GM21723 (cell line): ENCODE measurements at regions not wholly inside any gene's neighbourhood (a gene's known extent, or its start where the extent isn't known, plus 50 kb on each side); places are given as distances from the start of the nearest gene placed in this dataset.
"Not testable (repeated sequence)": the region's sequence is repeated elsewhere in the genome, so short reads cannot be mapped to it uniquely, and the experiment has no call there.

Experiments used
- ATAC-seq: cut with Tn5 transposase; IDR thresholded peaks from one replicate; pipeline ENCODE4 v1.9.1; 2021; ENCODE audit warnings: mild to moderate bottlenecking, moderate library complexity; ENCODE audit not compliant: unreplicated experiment

DNA sequence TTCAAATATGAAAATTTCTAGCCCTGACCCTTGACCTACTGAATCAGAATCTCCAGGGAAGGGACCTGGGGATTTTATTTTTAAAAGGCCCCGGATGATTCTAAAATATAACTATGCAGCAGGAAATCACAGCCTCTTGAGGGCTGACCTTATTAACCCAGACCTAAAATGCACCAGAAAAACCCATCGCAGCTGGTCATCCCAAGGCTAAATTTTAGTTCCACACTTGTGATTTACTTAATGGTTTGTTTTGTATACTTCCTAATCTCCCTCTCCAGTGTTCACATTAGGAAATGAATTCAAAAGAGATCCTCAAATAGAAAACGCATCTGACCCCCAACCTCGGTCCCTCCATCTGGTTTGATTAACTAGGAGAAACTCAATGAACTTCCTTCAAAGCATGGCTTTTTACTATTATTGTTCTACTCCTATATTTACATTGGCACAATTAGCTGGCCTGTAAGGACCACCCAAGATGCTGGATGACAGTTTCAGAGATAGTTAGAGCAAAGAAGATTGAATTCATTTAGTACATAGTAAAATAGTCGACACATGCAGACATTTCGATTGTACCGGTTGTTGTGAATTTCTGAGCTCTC lies 147.8 kb upstream of the MED14 start:
- ATAC-seq = no peak

DNA sequence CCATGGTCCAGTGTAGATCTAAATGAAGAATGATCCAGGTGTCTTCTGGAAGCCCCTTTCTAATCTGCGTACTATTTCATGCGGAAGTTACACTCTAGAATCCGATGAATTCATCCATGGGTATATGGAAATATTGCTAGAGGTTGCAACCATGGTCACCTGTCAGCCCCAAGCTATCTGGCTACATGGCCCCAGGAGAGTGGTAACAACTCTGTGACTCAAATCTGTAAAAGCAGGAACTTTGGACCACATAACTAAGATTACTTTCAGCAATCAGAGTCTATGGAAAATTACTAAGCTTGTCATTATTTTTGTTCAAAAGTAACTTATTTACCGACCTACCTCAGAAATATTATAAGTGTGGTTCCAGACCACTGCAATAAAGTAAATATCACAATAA lies 150.6 kb upstream of the MED14 start:
- ATAC-seq = no peak

DNA sequence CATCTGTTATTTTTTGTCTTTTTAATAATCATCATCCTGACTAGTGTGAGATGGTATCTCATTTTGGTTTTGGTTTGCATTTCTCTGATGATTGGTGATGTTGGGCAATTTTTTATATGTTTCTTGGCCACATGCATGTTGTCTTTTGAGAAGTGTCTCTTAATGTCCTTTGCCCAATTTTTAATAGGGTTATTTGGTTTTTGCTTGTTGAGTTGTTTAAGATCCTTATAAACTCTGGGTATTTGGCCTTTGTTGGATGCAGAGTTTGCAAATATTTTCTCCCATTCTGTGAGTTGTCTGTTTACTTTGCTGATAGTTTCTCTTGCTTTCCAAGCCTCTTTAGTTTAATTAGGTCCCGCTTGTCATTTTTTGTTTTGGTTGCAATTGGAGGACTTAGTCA lies 152.1 kb upstream of the MED14 start:
- no peak for ATAC-seq

DNA sequence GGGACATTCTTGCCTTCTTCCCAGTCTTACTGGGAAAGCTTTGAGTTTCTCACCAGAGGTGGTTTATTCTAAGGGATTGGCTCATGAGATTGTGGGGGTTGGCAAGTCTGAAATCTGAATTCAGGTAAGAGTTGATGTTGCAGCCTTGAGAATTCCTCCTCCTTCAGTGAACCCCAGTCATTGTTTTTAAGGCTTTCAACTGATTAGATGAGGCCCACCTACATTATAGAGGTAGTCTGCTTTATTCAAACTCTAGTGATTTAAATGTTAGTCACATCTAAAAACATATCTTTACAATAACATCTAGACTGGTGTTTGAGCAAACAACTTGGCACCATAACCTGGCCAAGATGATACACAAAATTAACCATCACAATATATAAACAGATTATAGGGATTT lies 156.5 kb upstream of the MED14 start:
- ATAC-seq = no peak

DNA sequence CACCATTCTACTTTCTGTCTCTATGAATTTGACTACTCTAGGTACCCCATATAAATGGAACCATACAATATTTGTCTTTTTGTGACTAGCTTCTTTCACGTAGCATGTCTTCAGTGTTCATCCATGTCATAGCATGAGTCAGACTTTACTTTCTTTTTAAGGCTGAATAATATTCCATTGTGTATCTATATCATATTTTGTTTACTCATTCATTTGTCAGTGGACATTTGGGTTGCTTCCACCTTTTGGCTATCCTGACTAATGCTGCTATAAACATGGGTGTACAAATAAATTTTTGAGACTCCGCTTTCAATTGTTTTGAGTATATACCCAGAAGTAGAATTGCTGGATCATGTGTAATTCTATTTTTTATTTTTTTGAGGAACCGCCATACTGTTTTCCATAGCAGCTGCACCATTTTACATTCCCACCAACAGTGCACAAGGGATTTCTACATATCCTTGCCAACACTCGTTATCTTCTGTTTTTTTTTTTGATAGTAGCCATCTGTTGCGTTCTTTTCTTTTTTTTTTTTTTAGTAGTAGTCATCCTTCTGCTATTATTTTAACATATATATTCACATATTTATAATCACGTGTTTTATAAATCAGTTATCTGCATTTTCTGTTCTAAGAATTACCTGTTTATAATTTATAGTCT lies 158.0 kb upstream of the MED14 start:
- no peak for ATAC-seq

DNA sequence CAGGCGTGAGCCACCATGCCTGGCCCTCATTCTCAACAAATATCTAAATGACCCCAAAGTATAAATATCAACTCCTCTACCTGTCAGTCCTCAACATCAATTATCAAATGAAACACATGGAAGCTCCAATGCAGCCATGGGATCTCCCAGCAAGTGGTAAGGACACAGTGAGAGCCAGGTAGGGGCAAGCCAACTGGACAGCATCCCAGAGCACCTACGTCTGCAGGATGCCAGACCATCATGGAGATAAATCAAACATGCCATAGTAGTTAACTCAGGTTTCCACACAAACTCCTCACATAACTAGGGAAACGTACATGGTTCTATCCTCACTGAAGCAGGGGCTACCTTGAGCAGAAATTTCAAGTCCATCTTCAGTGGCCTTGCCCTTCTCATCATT lies 159.9 kb upstream of the MED14 start:
- no peak for ATAC-seq

DNA sequence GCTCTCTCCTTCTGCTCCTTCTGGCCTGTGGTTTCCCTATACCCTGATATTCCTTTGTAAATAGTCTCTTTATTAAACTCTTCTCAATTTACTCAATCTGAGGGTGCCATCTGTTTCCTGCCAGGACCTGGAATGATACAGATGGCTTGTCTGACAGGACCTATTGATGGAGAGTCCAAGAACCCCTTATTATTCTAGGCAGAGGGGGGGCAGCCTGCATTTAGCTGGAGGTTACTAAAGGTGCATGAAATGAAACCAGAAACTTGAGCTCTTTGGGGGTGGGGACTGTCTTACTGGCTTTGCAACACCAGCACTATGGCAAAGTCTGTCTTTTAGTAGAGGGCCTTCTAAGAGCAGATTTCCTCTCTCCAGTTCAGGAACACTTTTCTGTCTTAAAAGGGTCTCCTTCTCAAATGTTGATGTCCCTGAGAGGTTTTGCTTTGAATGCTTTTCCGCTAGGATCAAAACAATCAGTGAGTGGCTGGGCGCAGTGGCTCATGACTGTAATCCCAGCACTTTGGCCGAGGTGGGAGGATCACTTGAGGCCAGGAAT lies 162.5 kb upstream of the MED14 start:
- ATAC-seq = no peak

DNA sequence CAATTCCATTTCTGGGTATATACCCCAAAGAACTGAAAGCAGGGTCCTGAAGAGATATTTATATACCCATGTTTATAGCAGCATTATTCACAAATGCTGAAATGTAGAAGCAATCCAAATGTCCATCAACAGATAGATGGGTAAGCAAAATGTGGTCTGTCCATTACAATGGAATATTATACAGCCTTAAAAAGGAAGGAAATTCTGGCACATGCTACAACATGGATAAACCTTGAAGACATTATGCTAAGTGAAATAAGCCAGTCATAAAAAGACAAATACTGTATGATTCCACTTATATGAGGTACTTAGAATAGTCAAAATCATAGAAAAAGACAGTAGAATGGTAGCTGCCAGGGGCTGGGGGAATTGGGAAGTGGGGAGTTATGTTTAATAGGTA lies 169.4 kb upstream of the MED14 start:
- not testable (repeated sequence) for ATAC-seq

DNA sequence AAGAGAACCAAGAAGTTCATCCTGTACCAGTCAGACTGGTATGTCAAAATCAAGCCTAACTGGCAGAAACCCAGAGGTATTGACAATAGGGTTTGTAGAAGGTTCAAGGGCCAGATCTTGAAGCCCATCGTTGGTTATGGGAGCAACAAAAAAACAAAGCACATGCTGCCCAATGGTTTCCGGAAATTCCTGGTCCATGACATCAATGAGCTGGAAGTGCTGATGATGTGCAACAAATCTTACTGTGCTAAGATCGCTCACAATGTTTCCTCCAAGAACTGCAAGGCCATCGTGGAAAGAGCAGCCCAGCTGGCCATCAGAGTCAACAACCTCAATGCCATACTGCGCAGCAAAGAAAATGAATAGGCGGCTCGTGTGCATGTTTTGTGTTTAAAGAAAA lies 172.7 kb upstream of the MED14 start:
- ATAC-seq = no peak

DNA sequence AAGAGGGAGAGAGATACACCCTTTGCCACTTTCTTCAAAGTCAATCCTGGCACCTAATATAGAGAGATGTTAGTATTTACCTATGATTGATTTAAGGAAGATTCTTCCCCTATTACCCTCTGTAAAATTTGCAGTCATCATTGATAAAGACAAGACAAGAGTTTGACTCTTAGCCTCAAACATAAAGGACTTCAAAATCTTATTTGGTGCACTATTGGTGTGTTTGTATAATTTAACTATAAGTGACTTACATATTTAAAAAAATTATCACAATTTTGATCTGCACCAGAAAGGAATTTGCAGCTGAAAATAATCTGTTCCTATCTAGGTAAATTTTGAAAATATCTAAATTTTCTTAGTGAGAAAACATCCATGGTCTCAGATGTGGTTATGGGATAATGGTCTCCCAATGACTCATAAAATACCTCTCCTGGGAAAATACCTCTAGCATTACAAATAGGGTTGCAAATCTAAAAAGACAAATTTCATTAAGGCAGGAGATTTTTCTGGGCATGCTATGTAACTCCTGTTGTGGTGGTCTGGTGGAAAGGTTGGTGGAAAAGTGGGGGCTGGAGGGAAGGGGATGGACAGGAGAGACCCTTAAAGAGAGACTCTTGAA lies 173.6 kb upstream of the MED14 start:
- no peak for ATAC-seq

DNA sequence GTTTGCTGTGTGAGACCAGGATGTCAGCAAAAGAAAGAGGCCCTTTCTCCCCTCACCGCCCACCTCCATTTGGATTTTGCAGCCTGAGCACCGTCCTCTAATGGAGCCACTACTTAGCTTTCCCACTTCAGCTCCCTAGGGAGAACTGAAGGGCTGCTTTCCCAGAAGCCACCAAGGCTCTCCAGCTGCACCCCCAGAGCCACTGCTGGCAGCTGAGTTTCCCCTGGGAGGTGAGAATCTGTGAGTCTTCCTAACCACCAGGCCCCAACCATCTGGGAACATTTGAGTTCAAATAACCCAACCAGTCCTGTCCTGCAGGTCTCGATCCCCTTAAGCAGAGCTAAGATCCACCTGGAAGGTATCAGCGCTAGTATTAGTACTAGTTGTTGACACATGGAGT lies 173.1 kb upstream of the USP9X start:
- no peak for ATAC-seq

DNA sequence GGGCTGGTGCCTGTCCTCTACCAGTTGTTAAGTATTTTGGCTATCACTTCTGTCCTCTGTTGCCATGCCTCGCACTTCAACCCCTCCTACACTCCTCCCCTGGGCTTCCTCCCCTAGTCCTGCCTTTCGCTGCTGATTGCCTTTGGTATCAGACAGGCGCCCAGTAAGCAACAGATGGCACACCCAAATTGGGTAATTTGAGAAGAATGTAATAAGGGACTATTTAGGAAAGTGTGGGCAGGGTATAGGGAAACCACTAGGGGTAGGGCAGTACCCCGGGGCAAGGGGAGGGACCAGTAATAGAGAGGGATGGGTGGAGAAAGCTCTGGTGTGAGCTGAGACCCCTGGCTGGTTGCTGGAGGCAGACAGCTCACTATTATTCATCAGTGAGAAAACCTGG lies 172.7 kb upstream of the USP9X start:
- no peak for ATAC-seq

DNA sequence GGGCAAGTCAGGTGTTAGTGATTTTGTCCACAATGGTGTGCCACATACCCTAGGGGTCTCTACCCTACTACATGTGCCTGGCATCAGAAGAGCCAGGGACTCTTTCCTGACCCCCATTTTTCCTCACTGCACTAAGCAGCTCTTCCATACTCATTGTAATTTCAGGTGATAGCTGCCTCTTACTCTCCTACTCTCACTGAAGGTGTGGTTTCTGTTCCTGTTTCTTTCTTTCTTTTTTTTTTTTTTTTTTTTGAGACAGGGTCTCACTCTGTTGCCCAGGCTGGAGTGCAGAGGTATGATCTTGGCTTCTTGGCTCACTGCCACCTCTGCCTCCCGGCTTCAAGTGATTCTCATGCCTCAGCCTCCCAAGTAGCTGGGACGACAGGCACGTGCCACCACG lies 164.9 kb upstream of the USP9X start:
- no peak for ATAC-seq

DNA sequence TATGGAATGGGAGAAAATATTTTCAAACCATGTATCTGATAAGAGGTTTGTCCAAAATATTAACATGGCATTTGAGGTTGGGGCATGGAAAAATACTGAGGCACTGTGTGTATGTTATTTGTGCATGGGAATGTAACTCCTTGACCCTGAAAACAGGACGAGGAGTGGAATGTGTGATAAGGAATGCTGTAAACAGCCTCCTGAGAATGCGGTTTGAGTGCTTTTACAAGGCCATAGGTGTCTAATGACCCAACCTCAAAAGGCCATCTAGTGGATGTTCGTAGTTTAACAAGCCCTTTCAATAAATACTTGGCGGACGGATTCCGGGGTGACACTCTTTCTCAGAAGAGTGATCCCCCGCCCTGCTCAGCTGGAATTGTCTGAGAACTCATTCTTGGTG lies 162.9 kb upstream of the USP9X start:
- ATAC-seq = no peak

DNA sequence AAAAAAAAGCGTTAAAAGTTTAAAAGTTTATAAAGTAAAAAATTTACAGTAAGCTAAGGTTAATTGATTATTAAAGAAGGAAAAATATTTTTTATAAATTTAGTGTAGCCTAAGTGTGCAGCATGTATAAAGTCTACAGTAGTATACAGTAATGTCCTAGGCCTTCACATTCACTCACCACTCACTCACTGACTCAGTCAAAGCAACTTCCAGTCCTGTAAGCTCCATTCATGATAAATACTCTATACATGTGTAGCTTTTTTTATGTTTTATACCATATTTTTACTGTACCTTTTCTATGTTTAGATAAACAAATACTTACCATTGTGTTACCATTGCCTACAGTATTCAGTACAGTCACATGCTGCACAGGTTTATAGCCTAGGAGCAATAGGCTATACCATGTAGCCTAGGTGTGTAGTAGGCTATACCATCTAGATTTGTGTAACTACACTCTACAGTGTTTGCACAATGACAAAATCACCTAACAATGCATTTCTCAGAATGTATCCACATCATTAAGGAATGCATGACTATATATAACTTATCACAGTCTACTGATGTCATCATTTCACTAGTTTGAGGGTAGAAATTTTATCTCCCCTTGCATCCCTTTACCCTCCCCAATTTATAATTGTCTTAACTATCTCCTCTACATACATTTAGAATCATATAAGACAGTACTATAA lies 158.4 kb upstream of the USP9X start:
- ATAC-seq = not testable (repeated sequence)

DNA sequence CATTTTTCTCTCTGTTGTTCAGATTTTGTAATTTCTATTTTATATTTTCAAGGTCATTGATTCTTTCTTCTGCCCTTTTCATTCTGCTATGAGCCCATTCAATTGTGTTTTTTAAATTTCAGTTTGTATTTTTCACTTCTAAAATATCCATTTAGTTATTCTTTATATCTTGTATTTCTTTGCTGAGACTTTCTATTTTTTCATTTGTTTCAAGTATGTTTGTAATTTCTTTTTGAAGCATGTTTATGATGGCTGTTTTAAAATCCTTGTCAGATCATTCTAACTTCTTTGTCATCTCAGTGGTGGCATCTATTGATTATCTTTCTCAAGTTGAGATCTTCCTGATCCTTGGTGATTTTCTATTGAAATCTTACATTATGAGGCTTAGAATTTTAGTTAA lies 157.2 kb upstream of the USP9X start:
- no peak for ATAC-seq

DNA sequence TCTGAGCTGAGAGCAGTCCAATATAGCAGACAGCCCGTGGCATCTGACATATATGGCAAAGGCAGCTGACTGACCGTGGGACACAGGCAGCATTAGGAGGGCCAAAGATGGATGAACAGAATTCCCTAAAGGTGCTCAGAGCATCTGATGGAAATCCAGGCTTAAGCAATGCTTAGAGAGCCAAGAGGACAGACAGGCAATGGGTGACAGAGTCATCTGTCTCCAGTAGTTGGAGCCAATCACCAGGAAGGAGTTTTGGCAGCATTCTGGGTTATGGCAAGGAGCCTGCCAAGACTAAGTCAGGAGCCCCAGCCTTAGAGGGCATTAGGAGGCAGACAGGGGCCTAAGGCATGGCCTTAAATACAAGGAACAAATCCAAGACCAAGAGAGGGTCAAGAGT lies 153.3 kb upstream of the USP9X start:
- no peak for ATAC-seq

DNA sequence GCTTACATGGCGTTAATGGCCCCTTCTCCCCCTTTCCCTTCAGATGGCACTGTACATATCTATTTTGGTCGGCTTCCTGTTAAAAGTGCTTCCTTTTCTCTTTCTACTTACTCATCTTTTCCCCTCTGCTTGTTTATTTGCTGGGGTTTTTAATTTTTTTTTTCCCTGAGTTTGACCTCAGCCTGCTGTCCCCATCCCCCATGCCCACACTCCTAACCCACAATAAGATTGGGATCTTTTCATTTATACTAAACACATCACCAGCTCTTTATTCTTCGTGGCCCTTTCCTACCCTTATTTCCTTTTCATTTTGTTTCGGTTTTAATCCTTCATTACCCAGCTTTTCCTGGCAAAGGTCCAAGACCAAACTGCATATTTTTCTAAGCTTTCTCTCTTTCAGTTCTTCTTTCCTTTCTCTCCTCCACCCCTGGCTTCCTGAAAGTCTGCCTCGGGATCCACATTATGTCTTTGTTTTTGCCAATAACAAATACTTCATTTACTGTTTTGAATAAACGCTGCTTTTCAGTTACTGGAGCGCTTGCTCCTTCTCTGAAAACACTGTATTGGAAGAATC lies 152.0 kb upstream of the USP9X start:
- ATAC-seq = no peak

DNA sequence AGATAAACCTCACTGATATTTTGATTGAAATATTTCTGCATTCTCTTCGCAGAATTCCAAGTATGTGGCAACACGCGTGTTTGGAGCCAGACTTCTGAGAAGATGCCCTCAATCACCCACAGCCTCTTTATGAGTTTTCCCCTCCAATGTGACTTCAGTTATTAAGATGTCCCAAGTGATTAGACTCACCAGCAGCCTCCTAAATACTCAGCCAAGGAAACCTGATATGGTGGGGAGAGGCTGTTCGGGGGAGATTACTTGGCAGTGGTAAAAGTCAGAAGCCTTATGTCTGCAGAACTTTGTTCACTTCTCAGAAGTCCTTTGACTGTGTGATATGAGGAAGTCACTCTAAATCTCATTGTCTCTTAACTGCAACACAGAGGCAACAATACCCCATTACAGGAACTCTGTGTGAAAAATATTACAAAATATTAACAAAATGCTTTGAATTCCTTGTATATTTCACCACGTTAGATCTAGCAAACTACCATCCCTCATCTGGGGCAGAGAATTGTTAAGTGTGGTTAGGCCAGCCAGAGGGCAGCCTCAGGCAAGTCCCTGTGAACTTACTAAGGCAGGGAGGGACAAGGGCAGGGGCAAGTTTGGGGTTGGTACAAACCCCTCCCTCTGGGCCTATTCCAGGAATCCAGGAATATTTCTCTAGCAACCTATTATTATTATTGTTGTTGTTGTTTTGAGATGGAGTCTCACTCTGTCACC lies 151.4 kb upstream of the USP9X start:
- ATAC-seq = no peak

DNA sequence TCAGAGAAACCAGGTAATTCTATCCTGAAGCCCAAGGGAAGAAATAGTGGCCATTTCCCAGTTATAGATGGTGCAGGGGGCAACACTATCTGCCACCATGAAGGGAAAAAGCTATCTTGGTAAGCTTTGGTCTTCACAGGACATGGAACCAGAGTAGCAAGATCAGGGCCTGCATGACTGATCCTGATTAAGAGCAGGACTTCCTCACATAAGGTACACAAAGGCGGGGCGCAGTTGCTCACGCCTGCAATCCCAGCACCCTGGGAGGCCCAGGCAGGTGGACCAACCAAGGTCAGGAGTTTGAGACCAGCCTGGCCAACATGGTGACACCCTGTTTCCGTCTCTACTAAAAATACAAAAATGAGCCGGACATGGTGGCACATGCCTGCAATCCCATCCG lies 148.4 kb upstream of the USP9X start:
- no peak for ATAC-seq

DNA sequence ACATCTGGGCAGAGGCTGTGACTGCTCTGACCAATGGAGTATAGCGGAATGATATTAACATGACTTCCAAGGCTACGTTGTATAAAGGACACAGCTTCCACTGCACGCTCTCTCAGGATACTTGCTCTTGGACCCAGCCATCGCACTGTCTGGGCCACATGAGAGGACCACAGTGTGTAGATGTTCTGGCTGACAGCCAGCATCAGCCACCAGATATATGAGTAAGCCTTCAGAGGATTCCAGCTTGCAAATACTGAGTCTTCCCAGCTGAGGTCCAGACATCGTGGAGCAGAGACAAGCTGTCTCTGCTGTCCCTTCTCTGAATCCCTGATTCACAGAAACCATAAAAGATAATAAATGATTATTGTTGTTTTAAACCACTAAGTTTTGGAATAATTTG lies 146.8 kb upstream of the USP9X start:
- no peak for ATAC-seq
